ENCODE measurements at regions not wholly inside any gene's neighbourhood (a gene's known extent, or its start where the extent isn't known, plus 50 kb on each side); places are given as distances from the start of the nearest gene placed in this dataset.

DNA sequence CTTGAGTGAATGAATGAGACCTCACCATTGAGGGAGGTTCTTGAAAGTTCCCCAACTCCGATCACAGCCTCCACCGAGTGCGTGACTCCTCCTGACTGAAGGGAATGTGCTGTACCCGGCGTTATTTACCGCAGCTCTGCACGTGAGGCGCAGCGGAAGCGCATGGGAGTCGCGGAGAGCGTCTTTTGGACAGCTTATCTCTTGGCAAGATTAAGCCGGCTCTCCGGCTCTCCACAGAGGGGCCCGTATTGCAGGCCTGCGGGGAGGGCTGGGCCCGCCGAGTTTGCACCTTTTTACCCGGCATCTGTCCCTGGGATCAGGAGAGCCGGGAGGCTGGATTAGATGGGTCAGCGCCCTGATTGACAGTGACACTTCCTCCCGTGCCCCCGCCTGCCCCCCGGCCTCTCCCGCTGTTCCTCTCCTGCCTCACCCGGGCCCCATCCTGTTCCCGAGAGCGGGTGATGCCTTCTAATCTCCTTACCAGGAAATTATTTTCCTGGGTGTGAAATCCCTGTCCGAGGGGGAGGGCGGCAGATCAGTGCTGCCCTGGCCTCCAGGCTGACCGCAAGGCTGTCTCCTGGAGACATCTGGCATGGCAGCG, 176.3 kb downstream of the INHBB start:
- Mint-ChIP-seq H3K27me3 (ENCODE audit: low read depth, unreplicated experiment) (peaks cover 64% of the 10 kb centered on the region), H3K27ac (ENCODE audit: unreplicated experiment) (no peak overlapping the region), H3K9me3 (ENCODE audit: unreplicated experiment) (peaks cover 4% of the 10 kb centered on the region), H3K36me3 (ENCODE audit: low read depth, unreplicated experiment) (no peaks in the 10 kb centered on the region), H3K4me3 (ENCODE audit: unreplicated experiment) (no peak overlapping the region), H3K4me1 (ENCODE audit: low read depth, unreplicated experiment) (peaks cover 10% of the 10 kb centered on the region)
- FAIRE-seq (no peak), DNase-seq (ENCODE audit: low read depth) (no peak)
- no peaks in the 10 kb centered on the region for H3K79me2 ChIP-seq (ENCODE audit: insufficient read depth, low read length)
- no peaks in the 10 kb centered on the region for H4K20me1 ChIP-seq (ENCODE audit: insufficient read depth, low read length)
- H2AFZ ChIP-seq (ENCODE audit: low read depth, low read length), result no peak overlapping the region
- TF ChIP-seq CTCF (IDR thresholded peaks at IDR 0.05; ENCODE audit: insufficient read depth, low read depth, low read length) (no peak), EZH2 (IDR thresholded peaks at IDR 0.05; ENCODE audit: insufficient read depth, low read length) (no peak)
- H3K27ac ChIP-seq (ENCODE audit: low read depth, low read length), result no peak overlapping the region
- H3K9me3 ChIP-seq (ENCODE audit: insufficient read depth, low read depth, low read length), result no peaks in the 10 kb centered on the region
- no peak overlapping the region for H3K4me2 ChIP-seq (ENCODE audit: low read length)
- H3K4me1 ChIP-seq (ENCODE audit: insufficient read depth, low read length), result peaks cover 5% of the 10 kb centered on the region
- no peaks in the 10 kb centered on the region for H3K36me3 ChIP-seq (ENCODE audit: insufficient read depth, low read length)
- H3K9ac ChIP-seq (ENCODE audit: low read length), result no peak overlapping the region
- H3K4me3 ChIP-seq (ENCODE audit: insufficient read depth, low read depth, low read length), result no peak overlapping the region
- H3K27me3 ChIP-seq (ENCODE audit: insufficient read depth, low read length), result peaks cover 62% of the 10 kb centered on the region

DNA sequence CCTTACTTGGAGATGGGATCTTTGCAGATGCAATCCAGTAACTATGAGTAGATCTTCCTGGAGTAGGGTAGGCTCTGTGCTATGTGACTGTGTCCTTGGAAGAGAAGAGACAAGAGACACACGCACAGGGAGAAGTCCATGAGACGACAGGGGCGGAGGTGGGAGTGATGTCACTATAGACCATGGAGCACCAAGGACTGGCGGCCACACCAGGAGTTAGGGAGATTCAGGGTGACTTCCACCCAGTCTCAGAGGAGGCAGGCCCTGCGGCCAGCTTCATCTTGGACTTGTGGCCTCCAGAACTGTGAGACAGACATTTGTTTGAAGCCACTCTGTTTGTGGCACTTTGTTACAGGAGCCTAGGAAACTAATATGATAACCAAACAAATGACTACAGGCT, 177.8 kb downstream of the INHBB start:
- Mint-ChIP-seq H3K27me3 (ENCODE audit: low read depth, unreplicated experiment) (peaks cover 60% of the 10 kb centered on the region), H3K4me3 (ENCODE audit: unreplicated experiment) (no peak overlapping the region), H3K36me3 (ENCODE audit: low read depth, unreplicated experiment) (no peaks in the 10 kb centered on the region), H3K9me3 (ENCODE audit: unreplicated experiment) (peaks cover 2% of the 10 kb centered on the region), H3K4me1 (ENCODE audit: low read depth, unreplicated experiment) (peaks cover 16% of the 10 kb centered on the region), H3K27ac (ENCODE audit: unreplicated experiment) (no peak overlapping the region)
- Histone ChIP-seq H3K9ac (ENCODE audit: low read length) (no peak overlapping the region), H3K9me3 (ENCODE audit: insufficient read depth, low read depth, low read length) (no peaks in the 10 kb centered on the region), H3K36me3 (ENCODE audit: insufficient read depth, low read length) (no peaks in the 10 kb centered on the region), H3K4me2 (ENCODE audit: low read length) (no peak overlapping the region), H3K79me2 (ENCODE audit: insufficient read depth, low read length) (no peaks in the 10 kb centered on the region), H3K27ac (ENCODE audit: low read depth, low read length) (no peak overlapping the region), H3K4me3 (ENCODE audit: insufficient read depth, low read depth, low read length) (no peak overlapping the region), H3K27me3 (ENCODE audit: insufficient read depth, low read length) (peaks cover 59% of the 10 kb centered on the region), H4K20me1 (ENCODE audit: insufficient read depth, low read length) (no peaks in the 10 kb centered on the region), H3K4me1 (ENCODE audit: insufficient read depth, low read length) (peaks cover 5% of the 10 kb centered on the region), H2AFZ (ENCODE audit: low read depth, low read length) (no peak overlapping the region)
- TF ChIP-seq CTCF (IDR thresholded peaks at IDR 0.05; ENCODE audit: insufficient read depth, low read depth, low read length) (no peak), EZH2 (IDR thresholded peaks at IDR 0.05; ENCODE audit: insufficient read depth, low read length) (no peak)
- DNase-seq (ENCODE audit: low read depth) (no peak), FAIRE-seq (no peak)

- H4K20me1 ChIP-seq (ENCODE audit: insufficient read depth, low read length), result no peaks in the 10 kb centered on the region
- Mint-ChIP-seq H3K9me3 (ENCODE audit: unreplicated experiment) (peaks cover 2% of the 10 kb centered on the region), H3K36me3 (ENCODE audit: low read depth, unreplicated experiment) (no peaks in the 10 kb centered on the region), H3K27me3 (ENCODE audit: low read depth, unreplicated experiment) (peaks cover 56% of the 10 kb centered on the region), H3K27ac (ENCODE audit: unreplicated experiment) (no peak overlapping the region), H3K4me1 (ENCODE audit: low read depth, unreplicated experiment) (peaks cover 16% of the 10 kb centered on the region), H3K4me3 (ENCODE audit: unreplicated experiment) (no peak overlapping the region)
- H3K27me3 ChIP-seq (ENCODE audit: insufficient read depth, low read length), result peaks cover 59% of the 10 kb centered on the region
- TF ChIP-seq CTCF (IDR thresholded peaks at IDR 0.05; ENCODE audit: insufficient read depth, low read depth, low read length) (no peak), EZH2 (IDR thresholded peaks at IDR 0.05; ENCODE audit: insufficient read depth, low read length) (no peak)
- no peak overlapping the region for H3K4me2 ChIP-seq (ENCODE audit: low read length)
- H3K27ac ChIP-seq (ENCODE audit: low read depth, low read length), result no peak overlapping the region
- peaks cover 5% of the 10 kb centered on the region for H3K4me1 ChIP-seq (ENCODE audit: insufficient read depth, low read length)
- no peak overlapping the region for H3K9ac ChIP-seq (ENCODE audit: low read length)
- no peak for DNase-seq (ENCODE audit: low read depth)
- H3K36me3 ChIP-seq (ENCODE audit: insufficient read depth, low read length), result no peaks in the 10 kb centered on the region
- no peak overlapping the region for H3K4me3 ChIP-seq (ENCODE audit: insufficient read depth, low read depth, low read length)
- no peaks in the 10 kb centered on the region for H3K9me3 ChIP-seq (ENCODE audit: insufficient read depth, low read depth, low read length)
- H2AFZ ChIP-seq (ENCODE audit: low read depth, low read length), result no peak overlapping the region
- no peaks in the 10 kb centered on the region for H3K79me2 ChIP-seq (ENCODE audit: insufficient read depth, low read length)
- no peak for FAIRE-seq
Measured at GRCh38 chr2:120524174-120524573, 178.2 kb downstream of the INHBB start.

Data from astrocyte (in vitro differentiated cells and primary cell).